ENCODE measurements at regions not wholly inside any gene's neighbourhood (a gene's known extent, or its start where the extent isn't known, plus 50 kb on each side); places are given as distances from the start of the nearest gene placed in this dataset.

- Histone ChIP-seq H3K4me1 (no peaks in the 10 kb centered on the region), H3K9me3 (no peaks in the 10 kb centered on the region), H3K27ac (no peak overlapping the region), H3K4me3 (no peak overlapping the region), H3K27me3 (no peaks in the 10 kb centered on the region), H3K36me3 (no peaks in the 10 kb centered on the region)
- intact Hi-C loops (cut with DNase I): no loop called here
- no peak for TF ChIP-seq CTCF (IDR thresholded peaks at IDR 0.05)
- ATAC-seq (no peak), DNase-seq (no peak)
- WGBS (ENCODE audit: insufficient coverage, low coverage, low lambda C conversion rate, missing lambda C conversion rate): 74% methylated on average over 4 of the region's 5 CpGs
Observed at GRCh38 chr13:90032313-90032712, 1315.2 kb upstream of the MIR17HG start.

- Histone ChIP-seq H3K4me1 (no peaks in the 10 kb centered on the region), H3K36me3 (no peaks in the 10 kb centered on the region), H3K4me3 (no peak overlapping the region), H3K27ac (no peak overlapping the region), H3K27me3 (no peaks in the 10 kb centered on the region), H3K9me3 (no peaks in the 10 kb centered on the region)
- TF ChIP-seq CTCF (IDR thresholded peaks at IDR 0.05) (no peak), POLR2A (IDR thresholded peaks at IDR 0.05) (no peak)
- intact Hi-C loops (cut with DNase I): no loop called here
- 60% methylated on average over 11 of the region's 14 CpGs for WGBS (ENCODE audit: insufficient coverage, low coverage, low lambda C conversion rate, missing lambda C conversion rate)
- DNase-seq (no peak), ATAC-seq (no peak)
Observed at GRCh38 chr13:90032841-90033493, 1314.5 kb upstream of the MIR17HG start.

GRCh38 chr13:90039516-90039915, 1308.0 kb upstream of the MIR17HG start:
- intact Hi-C loops (cut with DNase I): no loop called here
- H3K4me3 ChIP-seq: no peak overlapping the region
- TF ChIP-seq CTCF (IDR thresholded peaks at IDR 0.05): no peak
- TF ChIP-seq POLR2A (IDR thresholded peaks at IDR 0.05): no peak
- no peaks in the 10 kb centered on the region for H3K36me3 ChIP-seq
- H3K27me3 ChIP-seq: no peaks in the 10 kb centered on the region
- WGBS (ENCODE audit: insufficient coverage, low coverage, low lambda C conversion rate, missing lambda C conversion rate): 49% methylated on average over 3 of the region's 3 CpGs
- H3K9me3 ChIP-seq: no peaks in the 10 kb centered on the region
- DNase-seq: no peak
- no peak for ATAC-seq
- H3K4me1 ChIP-seq: no peaks in the 10 kb centered on the region
- H3K27ac ChIP-seq: no peak overlapping the region

- ATAC-seq: no peak
- no peaks in the 10 kb centered on the region for H3K27me3 ChIP-seq
- intact Hi-C loops (cut with DNase I): no loop called here
- TF ChIP-seq CTCF (IDR thresholded peaks at IDR 0.05): no peak
- TF ChIP-seq POLR2A (IDR thresholded peaks at IDR 0.05): no peak
- no peak for DNase-seq
- WGBS (ENCODE audit: insufficient coverage, low coverage, low lambda C conversion rate, missing lambda C conversion rate): 33% methylated on average over 1 of the region's 2 CpGs
- no peak overlapping the region for H3K4me3 ChIP-seq
- no peaks in the 10 kb centered on the region for H3K36me3 ChIP-seq
- H3K4me1 ChIP-seq: no peaks in the 10 kb centered on the region
- no peak overlapping the region for H3K27ac ChIP-seq
- H3K9me3 ChIP-seq: no peaks in the 10 kb centered on the region
Observed at GRCh38 chr13:90047600-90047999, 1299.9 kb upstream of the MIR17HG start.
